Right hindlimb (tissue), 1 donor: ENCODE measurements at regions not wholly inside any gene's neighbourhood (a gene's known extent, or its start where the extent isn't known, plus 50 kb on each side); places are given as distances from the start of the nearest gene placed in this dataset.

Experiments
- DNase-seq: peaks from one replicate; pipeline ENCODE4 v3.0.0-alpha.2; 2018

GRCh38 chr15:69718916-69719315 is 266.3 kb downstream of the RPLP1 start:
- DNase-seq: no peak

- no peak for DNase-seq
Observed at GRCh38 chr15:69719527-69720240, 267.1 kb downstream of the RPLP1 start.

- no peak for DNase-seq
Observed at GRCh38 chr15:69720536-69720935, 267.9 kb downstream of the RPLP1 start.

- no peak for DNase-seq
Observed at GRCh38 chr15:69722924-69723323, 270.3 kb downstream of the RPLP1 start.

GRCh38 chr15:69723404-69724096 is 270.9 kb downstream of the RPLP1 start:
- peak; percentile 52 for DNase-seq

- no peak for DNase-seq
Observed at GRCh38 chr15:69724333-69724732, 271.7 kb downstream of the RPLP1 start.

GRCh38 chr15:69725275-69725674 is 272.7 kb downstream of the RPLP1 start:
- no peak for DNase-seq

- DNase-seq: no peak
Observed at GRCh38 chr15:69725957-69726356, 273.3 kb downstream of the RPLP1 start.

- no peak for DNase-seq
Observed at GRCh38 chr15:69727121-69727924, 274.7 kb downstream of the RPLP1 start.

GRCh38 chr15:69729167-69729748 is 276.6 kb downstream of the RPLP1 start:
- DNase-seq: no peak

- no peak for DNase-seq
Observed at GRCh38 chr15:69730281-69731080, 277.9 kb downstream of the RPLP1 start.

- no peak for DNase-seq
Observed at GRCh38 chr15:69731081-69731330, 278.4 kb downstream of the RPLP1 start.

GRCh38 chr15:69731581-69731980 is 279.0 kb downstream of the RPLP1 start:
- DNase-seq: no peak

- DNase-seq: no peak
Observed at GRCh38 chr15:69732133-69732532, 279.5 kb downstream of the RPLP1 start.

- no peak for DNase-seq
Observed at GRCh38 chr15:69734699-69735098, 282.1 kb downstream of the RPLP1 start.

GRCh38 chr15:69735121-69735520 is 282.5 kb downstream of the RPLP1 start:
- peak; percentile 78 for DNase-seq

- no peak for DNase-seq
Observed at GRCh38 chr15:69736161-69736560, 283.5 kb downstream of the RPLP1 start.

GRCh38 chr15:69737916-69738315 is 285.3 kb downstream of the RPLP1 start:
- no peak for DNase-seq

GRCh38 chr15:69740684-69741083 is 288.1 kb downstream of the RPLP1 start:
- DNase-seq: no peak

GRCh38 chr15:69742361-69742760 is 289.7 kb downstream of the RPLP1 start:
- DNase-seq: no peak

- DNase-seq: no peak
Observed at GRCh38 chr15:69743091-69743490, 290.5 kb downstream of the RPLP1 start.

GRCh38 chr15:69744391-69745162 is 292.0 kb downstream of the RPLP1 start:
- DNase-seq: no peak
